HG03342 (cell line): ENCODE measurements at regions not wholly inside any gene's neighbourhood (a gene's known extent, or its start where the extent isn't known, plus 50 kb on each side); places are given as distances from the start of the nearest gene placed in this dataset.

Experiments
- ATAC-seq: cut with Tn5 transposase; IDR thresholded peaks from one replicate; pipeline ENCODE4 v1.9.1; 2021; ENCODE audit warnings: mild to moderate bottlenecking, moderate library complexity; ENCODE audit not compliant: unreplicated experiment

DNA sequence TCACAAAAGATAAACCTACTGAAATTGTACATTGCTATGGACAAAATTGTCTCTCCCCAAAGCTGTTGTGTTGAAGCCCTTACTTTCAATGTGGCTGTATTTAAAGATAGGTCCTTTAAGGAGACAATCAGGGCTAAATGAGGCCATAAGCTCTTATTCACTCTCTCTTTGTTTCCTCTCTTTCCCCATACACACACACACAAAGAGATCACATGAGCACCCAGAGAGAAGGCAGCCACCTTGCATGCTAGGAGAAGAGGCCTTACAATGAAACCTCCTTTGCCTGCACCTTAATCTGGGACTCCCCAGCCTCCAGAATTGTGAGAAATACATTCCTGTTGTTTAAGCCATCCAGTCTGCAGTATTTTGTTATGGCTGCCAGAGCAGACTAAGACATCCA, 1295.6 kb upstream of the CDH6 start:
- no peak for ATAC-seq

DNA sequence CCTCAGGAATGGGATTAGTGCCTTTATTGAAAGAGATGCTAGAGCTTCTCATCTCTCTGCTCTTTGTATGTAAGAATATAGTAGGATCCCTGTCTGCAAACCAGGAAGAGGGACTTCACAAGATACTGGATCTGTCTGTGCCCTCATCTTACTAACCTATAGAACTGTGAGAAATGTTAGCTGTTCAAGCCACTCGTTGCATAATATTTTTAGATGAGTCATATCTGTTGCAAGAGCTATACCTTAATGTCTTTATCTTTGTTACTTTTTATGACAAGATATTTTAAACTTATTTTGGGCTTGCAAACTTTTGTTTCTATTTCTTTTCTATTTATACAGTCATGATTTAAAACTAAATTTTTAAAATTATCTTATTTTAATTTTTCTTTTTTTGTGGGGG, 1296.8 kb upstream of the CDH6 start:
- no peak for ATAC-seq

DNA sequence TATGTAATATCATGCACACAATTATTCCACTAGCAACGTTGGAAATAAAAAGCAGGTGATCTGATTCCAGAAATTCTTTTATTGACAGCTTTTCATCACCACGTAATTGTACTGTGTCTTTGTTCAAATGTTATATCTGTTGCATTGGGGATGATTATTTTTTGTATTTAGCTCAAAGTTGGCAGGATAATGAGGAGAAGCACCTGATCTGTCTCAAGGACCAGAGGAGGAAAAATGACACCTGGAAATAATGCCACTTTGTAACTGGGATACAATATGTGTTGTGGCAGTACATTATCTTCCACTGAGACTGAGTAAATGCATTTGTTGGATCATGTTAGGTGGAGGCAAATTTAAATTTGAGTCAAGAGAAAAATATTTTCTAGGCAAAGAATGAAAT, 1298.8 kb upstream of the CDH6 start:
- ATAC-seq: no peak

DNA sequence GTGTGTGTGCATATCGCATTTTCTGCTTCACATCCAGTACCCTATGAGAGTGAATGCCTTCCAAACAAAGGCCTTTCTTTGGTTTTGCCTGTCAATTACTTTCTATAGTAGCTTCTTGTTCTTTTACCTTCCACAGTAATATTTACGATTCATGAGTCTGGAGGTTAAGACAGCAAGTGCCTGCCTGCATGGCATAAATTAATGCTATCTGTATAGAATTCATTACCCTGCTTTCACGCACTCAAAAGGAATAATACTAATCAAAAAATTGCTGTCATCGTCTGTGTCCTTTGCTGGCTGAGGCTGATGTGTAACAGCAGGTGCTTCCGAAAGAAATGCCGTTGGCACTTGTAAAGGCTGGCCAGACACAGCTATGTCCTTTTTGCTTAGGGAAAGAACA, 1304.4 kb upstream of the CDH6 start:
- no peak for ATAC-seq

DNA sequence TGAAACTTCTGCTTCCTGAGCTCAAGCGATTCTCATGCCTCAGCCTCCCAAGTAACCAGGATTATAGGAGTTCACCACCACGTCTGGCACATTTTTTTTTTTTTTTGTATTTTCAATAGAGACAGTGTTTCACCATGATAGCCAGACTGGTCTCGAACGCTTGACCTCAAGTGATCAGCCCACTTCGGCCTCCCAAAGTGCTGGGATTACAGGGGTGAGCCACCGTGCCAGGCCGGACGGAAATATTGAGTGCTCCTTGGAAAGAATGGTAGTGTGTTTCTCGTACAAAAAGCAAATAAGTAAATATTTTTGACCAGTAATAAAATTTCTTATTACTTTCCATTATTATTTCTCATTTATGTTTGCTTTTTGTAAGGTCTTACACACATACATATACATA, 1307.9 kb upstream of the CDH6 start:
- ATAC-seq: no peak

DNA sequence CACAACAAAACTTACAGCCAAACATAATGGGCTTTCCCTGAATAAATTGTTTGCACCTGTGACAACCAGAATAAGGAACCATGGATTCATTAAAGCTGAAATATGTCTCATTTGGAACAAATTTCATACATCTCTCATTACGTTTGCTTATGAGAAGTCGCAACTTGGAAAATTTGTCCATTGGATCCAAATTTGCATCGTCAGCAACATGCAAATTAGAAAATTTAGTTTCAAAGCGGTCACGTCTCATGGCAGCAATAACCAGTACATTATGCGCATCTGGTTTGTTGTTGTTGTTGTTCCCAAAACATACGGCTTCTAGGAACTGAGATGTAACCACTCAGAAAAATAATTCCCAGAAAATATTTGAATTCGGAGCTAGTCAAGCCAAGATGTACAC, 1311.5 kb upstream of the CDH6 start:
- ATAC-seq: no peak

DNA sequence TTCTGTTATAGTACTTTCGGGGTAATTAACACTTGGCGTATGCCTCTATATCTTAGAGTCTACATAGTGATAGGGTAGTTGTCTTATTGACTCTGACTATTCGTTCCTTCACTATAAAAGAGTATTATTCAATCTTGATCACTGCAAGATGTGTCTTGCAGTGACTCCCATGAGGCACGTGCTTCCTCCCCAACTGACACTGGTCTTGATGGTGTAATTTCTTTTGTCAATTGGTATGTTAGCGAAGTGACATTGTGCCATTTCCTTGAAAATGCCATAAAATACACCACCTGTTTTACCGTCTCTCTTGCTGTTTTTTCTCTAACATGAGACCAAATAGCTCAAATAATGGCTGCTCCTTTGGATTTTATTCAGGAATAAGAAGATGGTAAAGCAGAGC, 1314.1 kb upstream of the CDH6 start:
- no peak for ATAC-seq

DNA sequence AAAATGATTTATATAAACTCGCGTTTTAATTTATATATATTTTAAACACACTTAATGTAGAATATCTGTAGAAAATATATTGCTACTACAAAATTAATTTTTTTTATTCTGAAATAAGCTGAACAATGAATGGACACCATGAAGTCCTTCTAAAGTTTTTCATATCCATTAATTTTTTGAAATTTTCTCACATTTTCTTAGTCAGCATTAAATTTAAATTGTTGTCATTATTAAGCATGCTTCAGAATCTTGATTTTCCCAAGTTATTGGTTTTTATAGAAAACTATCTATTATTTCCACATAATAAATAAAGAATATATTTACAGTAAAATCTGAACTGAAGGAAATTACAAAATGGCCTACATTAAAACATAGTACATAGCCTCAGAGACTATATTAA, 1314.9 kb upstream of the CDH6 start:
- ATAC-seq: no peak

DNA sequence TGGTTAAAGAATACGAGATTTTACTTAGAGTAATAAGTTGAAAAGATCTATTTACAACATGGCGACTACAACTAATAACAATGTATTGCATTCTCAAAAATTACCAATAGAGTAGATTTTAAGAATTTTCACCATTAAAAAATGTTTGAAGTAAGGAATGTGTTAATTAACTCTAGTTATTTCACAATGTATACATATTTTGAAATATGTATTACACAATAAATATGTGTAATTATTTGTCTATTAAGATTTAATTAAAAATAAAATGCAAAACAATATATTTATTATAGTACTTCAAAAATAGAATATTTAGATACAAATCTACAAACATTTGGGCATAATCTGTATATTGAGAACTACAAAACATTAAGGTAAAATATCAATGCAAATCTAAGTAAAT, 1326.3 kb upstream of the CDH6 start:
- no peak for ATAC-seq

DNA sequence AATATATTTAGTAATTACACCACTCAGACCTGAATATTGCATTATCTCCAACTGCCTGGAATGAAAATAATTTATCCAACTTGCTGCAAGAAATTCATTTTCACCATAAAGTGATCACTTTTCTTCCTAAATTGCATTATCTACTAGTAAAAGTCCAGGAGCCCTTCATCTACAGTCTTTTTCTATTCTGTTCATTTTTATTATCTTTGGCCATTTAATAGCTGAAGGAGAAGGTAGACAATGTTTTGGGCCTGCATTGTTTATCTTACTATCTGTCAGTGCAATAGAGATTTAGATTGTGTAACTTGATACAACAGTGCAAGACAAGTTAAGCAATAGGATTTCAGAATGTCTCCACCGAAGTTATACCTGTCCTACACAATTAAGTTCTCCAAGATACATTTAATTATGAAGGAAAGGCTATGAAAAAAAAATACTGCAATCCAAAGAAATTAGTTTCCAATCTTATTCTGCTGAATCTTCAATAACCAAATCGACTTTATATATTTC, 1339.7 kb upstream of the CDH6 start:
- ATAC-seq: no peak

DNA sequence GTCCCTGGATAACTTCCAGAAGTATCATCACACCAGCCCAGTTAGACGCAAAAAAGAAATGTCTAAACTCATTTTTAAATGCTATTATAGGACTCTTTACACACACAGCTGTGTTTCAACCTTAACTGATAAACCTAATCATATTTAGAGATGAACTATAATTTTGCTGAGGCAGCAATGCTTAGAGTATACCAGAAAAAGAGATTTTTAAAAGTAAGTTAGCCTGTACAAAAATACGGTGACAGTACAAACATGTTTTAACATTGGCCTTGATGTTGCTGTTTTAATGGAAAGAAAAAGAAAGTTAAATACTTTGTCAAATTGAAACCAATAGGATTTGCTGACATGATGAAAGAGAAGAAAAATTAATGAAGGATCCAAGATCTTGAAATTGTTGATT, 1341.2 kb upstream of the CDH6 start:
- ATAC-seq: no peak

DNA sequence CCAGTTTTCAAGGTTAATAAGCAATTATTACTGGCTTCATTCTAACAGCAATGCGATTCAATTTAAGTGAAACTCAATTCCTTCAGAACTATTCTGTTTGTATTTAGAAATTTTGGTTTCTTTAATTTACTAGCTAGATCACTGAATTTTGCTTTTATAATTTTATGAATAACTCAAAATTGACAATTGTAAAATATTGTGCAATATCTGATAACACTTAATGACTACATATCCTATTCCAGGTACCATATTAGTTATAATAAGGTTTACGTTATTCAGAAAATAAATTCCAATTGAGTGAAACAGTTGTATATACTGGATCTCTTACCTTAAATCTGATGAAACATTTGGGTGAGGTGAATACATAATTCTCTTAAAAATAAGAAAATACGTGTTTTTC, 1348.3 kb upstream of the CDH6 start:
- no peak for ATAC-seq

DNA sequence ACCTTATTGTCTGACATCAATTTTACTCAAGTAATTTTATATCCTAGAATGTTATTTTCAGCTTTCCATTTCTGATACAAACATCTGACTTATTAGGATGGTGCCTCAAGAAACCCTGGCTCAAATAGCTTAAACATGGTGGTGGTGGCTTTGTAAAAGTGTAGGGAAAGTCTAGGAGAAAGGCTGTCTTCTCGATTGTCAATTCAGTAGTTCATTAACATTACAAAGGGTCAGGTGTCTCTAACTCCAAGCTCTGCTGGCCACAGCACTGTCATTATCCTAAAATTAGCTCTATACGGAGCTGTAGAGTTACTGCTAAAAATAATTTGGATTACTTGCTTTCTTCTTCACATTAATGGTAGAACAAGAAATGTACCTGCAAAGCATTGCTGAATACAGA, 1360.1 kb upstream of the CDH6 start:
- no peak for ATAC-seq

DNA sequence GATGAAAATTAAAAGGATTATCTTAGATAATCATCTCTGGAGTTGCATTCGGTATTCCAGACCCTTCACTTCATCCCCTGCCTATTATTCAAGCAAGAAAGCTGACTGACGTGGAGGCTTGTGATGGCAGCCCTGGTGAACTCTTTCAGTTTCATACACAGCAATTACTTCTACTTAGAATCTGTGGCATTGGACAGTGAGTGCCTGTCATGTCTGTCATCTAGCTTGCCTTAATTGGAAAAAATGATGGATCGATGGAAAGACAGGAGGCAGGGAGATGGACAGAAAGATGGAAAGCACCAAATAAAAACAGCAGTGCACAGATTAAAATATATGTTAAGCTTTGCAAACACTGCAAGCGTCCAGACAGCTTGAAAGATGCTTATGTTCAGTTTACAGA, 1371.0 kb upstream of the CDH6 start:
- ATAC-seq: no peak

DNA sequence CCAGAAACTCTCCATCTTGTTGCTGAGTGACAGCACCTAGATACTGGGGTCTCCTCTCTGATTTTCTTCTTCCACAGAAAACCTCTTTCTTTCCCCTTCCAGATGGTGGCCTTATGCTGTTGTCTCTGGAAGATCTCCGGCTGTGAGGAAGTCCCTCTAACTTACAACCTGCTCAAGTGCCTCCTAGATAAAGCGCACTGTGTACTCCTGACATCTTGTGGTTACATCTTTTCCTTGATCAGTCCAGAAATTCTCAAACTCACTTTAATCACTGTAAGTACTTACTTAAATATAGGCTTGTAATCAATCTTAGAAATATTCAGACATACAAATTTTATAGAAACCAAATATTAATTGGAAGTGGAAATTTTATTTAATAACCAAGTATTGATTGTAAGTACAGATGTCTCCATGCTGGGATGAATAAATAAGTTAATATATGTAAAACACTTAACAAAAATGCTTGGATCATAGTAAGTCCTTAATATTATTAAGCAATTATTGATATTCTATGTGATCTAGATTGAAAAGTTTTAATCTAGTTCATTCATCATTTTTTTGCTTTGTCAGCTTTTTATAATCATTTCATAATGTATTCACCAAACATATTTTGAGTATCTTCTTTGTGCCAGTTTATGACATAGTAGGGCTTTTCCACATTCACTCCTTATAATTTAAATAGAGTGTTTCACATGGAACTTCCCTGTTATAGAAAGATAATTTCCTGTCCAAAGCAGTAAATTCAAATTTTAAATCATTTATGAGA, 1381.4 kb upstream of the CDH6 start:
- no peak for ATAC-seq

DNA sequence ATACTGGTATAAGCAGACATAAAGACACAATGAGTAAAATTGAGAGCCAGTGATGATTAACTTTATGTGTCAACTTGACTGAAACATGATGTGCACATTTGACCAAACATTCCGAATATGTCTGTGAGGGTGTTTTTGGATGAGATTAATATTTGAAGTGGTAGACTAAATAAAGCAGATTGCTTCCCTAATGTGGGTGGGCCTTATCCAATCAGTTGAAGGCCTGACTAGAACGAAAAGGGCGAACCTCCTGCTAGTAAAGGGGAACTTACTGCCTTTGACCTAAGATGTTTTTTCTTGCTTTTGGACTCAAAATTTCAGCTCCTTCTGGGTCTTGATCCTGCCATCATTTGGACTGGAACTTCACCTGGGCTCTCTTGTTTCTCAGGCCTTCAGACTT, 1387.7 kb upstream of the CDH6 start:
- no peak for ATAC-seq

DNA sequence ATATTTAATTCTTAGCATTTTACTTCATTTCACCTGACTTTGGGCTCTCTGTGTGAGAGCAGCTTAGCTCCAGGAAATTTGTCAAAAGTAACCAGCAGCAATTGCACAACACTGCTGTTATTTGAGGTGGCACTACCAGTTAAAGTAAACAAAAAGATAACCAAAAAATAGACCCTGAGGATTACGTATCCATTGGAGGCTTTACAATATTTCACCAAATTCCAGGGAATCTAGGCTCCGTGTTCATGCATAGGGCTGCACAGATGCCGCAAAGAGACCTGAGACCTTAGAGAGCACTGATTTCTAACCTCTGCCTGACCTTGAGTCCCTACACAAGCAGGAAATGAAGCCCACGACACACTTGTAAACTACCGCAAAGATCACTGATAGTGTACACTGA, 1392.7 kb upstream of the CDH6 start:
- no peak for ATAC-seq

DNA sequence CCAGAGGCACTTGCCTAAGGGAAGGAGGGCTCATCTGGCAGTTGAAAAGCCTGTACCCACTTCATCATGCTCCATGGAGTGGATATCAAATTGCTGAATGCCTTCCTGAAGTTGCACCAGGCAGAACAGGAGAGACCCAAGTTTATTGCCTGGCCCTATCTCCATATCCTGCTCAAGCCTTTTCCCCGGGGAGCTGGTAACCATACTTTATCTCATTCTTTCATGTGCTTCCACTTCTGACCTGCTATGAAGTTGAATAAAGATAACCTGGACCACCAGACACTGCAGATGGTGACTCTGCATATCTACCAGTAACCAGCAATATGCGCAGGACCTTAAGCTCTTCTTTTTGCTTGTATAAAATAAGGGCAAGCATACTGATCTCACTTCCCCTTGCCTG, 1397.5 kb upstream of the CDH6 start:
- no peak for ATAC-seq

DNA sequence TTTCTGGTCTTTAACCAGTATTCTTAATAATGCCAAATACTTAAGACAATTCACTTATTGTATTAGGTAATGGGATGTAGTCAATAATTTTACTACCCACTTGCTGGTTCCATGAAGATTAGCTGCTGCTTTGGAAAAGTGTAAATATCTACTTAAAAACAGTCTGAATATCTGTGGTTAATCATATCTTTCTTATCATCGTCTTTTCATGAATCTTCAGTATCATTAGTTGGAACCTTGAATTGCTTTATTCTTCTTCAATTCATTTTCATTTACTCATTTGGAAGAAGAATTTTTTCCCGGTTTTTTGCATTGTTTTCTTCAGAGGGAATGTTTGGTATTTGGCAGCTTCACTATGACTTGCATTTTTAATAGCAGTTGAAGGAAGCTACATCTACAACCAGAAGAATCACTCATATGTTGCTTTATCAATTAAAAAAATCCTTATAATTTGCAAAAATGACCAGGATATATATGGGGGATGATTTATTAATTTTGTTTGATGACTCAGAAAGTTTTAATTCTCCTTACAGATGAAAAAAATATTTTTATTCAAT, 1398.3 kb upstream of the CDH6 start:
- no peak for ATAC-seq

DNA sequence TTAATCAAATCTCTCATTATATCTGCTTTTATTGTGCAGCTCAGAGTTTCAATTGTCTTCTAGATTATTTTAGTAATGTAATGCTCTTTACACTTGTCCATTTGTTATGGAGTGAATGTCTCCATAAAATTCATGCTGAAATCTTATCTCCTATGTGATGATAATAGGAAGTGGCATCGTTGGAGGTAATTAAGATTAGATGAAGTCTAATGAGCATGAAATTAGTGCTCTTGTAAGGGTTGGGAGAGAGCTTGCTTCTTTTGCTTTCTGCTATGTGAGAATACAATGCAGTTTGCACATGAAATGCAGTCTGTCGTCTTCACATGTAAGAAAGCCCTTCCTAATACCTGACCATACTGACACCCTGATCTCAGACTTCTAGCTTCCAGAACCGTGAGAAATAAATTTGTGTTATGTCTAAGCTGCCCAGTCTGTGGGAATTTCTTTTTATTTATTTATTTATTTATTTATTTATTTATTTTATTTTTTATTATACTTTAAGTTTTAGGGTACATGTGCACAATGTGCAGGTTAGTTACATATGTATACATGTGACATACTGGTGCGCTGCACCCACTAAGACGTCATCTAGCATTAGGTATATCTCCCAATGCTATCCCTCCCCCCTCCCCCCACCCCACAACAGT, 1399.2 kb upstream of the CDH6 start:
- ATAC-seq: no peak

DNA sequence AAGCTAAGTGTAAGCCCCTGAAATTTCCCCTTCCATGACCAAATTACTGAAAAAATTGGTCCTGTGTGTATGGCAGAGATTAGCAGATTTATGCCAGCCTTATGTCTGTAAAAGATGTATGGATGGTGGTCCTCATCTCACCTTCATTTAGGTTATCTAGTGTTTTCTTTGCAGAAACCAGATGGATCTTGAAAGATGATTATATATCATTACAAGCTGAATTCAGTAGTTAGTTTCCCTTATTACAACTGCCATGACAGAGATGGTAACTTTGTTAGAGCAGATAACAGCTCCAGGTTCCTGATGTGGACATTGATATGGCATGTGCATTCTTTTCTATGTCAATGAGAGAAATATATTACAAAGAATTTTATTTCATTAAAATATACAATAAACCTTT, 1403.2 kb upstream of the CDH6 start:
- ATAC-seq: no peak

DNA sequence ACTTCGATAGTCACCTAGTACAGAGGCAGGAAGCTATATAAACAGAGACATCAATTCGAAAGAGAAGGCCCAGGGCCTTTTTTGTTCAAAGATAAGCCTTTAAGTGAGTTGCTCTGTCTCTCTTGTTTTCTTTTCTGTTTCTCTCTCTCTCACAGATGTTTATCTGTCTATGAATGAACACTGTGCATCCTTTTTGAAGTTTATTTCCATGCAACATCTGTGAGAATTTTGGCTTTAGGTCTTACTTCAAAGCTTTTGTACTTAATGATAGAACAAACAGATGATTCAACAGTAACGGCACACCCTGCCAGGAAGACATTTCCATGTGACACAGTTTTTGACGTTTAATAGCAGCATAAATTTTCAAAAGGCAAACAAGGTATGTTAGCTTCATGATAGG, 1413.1 kb upstream of the CDH6 start:
- no peak for ATAC-seq
